HCT116 (cell line): ENCODE measurements at regions not wholly inside any gene's neighbourhood (a gene's known extent, or its start where the extent isn't known, plus 50 kb on each side); places are given as distances from the start of the nearest gene placed in this dataset.

ENCODE experiments used
- ATAC-seq: fragments of 200-7000 bp; cut with Tn5 transposase; 2 replicates; pipeline ENCODE4 v1.9.1; 2020; ENCODE audit warnings: mild to moderate bottlenecking, moderate library complexity
- BruUV-seq: library from RNA; stranded (reverse); fragments of 400-500 nt; replicated peaks from 2 replicates; lab custom pipeline; 2021; lab: Mats Ljungman, UMichigan
- CTCF ChIA-PET: fragments of 300-600 bp; sonication (Branson Sonifier 250); formaldehyde crosslinking; loops from one replicate; lab custom pipeline; 2021; ENCODE audit warnings: antibody characterized with exemption; lab: Charles Lee
- POLR2A ChIA-PET: fragments of 300-600, 350-600 bp; sonication (Branson Sonifier 250); formaldehyde crosslinking; loops from one replicate; lab custom pipeline; 2021; ENCODE audit warnings: antibody characterized with exemption; lab: Charles Lee
- RAD21 ChIA-PET, 2 experiments: fragments of 300-600 bp; sonication (Branson Sonifier 250); formaldehyde crosslinking; loops; one replicate each; lab custom pipeline; 2023; ENCODE audit warnings: low total read pairs in 2 of 2; ENCODE audit not compliant: uncharacterized antibody in 2 of 2, unreplicated experiment in 2 of 2, low non-redundant PET in 1 of 2; lab: Charles Lee
- DNase-seq: peaks from one replicate; pipeline ENCODE4 v3.0.0-alpha.2; 2010; ENCODE audit warnings: low read depth, low spot score
- H2AFZ ChIP-seq: fragments of 200-600 bp; shearing (Covaris generic), sonication (generic); 2 replicates; pipeline ENCODE4 v1.6.1; 2017; ENCODE audit warnings: low read depth, mixed run types, mixed read lengths, antibody characterized with exemption, low read length; ENCODE audit not compliant: poor library complexity, severe bottlenecking
- H3K27ac ChIP-seq: 2 replicates; pipeline ENCODE4 v1.5.1; 2012; ENCODE audit warnings: low read depth, low read length
- H3K27me3 ChIP-seq: fragments of 200-600 bp; sonication (generic); 2 replicates; pipeline ENCODE4 v1.6.1; 2016; ENCODE audit warnings: mixed run types, low read length, mixed read lengths; ENCODE audit not compliant: insufficient read depth
- H3K36me3 ChIP-seq, 2 experiments: fragments of 200-500 bp in 1 of 2; fragments of 200-600 bp in 1 of 2; sonication (Bioruptor generic) in 1 of 2; sonication (generic) in 1 of 2; 2 replicates each; pipeline versions ENCODE4 v1.5.1 to v1.6.1; 2014 to 2016; ENCODE audit warnings: low read length in 2 of 2, inconsistent platforms in 1 of 2, mixed read lengths in 1 of 2, mixed run types in 1 of 2; ENCODE audit not compliant: insufficient read depth in 2 of 2, control insufficient read depth in 1 of 2
- H3K4me1 ChIP-seq, 2 experiments: fragments of 200-600 bp in 1 of 2; sonication (generic) in 1 of 2; 2 replicates each; pipeline versions ENCODE4 v1.5.1 to v1.6.1; 2012 to 2017; ENCODE audit warnings: low read length in 2 of 2, inconsistent platforms in 1 of 2, mild to moderate bottlenecking in 1 of 2, mixed read lengths in 1 of 2, mixed run types in 1 of 2, moderate library complexity in 1 of 2; ENCODE audit not compliant: insufficient read depth in 2 of 2, control insufficient read depth in 1 of 2
- H3K4me2 ChIP-seq: fragments of 200-600 bp; sonication (generic); 2 replicates; pipeline ENCODE4 v1.6.1; 2017; ENCODE audit warnings: mixed run types, low read length, mixed read lengths
- H3K4me3 ChIP-seq, 2 experiments: fragments of 200-600 bp in 1 of 2; sonication (generic) in 1 of 2; replicated peaks in 1 of 2; 2 replicates each; pipeline ENCODE4 v1.5.1; 2011 to 2016; ENCODE audit warnings: low read length in 2 of 2, control low read depth in 1 of 2, low read depth in 1 of 2, mild to moderate bottlenecking in 1 of 2, mixed read lengths in 1 of 2, mixed run types in 1 of 2
- H3K79me2 ChIP-seq: fragments of 200-600 bp; sonication (generic); 2 replicates; pipeline ENCODE4 v1.6.1; 2017; ENCODE audit warnings: mild to moderate bottlenecking, mixed run types, low read length, moderate library complexity, mixed read lengths; ENCODE audit not compliant: insufficient read depth
- H3K9ac ChIP-seq: fragments of 200-600 bp; sonication (generic); 2 replicates; pipeline ENCODE4 v1.6.1; 2016; ENCODE audit warnings: low read length, mixed read lengths
- H3K9me2 ChIP-seq: fragments of 200-600 bp; sonication (generic), shearing (Covaris generic); 2 replicates; pipeline ENCODE4 v1.6.1; 2017; ENCODE audit warnings: mixed run types, mild to moderate bottlenecking, moderate library complexity; ENCODE audit not compliant: insufficient read depth
- H3K9me3 ChIP-seq, 2 experiments: fragments of 200-500 bp in 1 of 2; fragments of 200-600 bp in 1 of 2; sonication (Bioruptor generic) in 1 of 2; sonication (generic) in 1 of 2; 2 replicates each; pipeline ENCODE4 v1.6.1; 2014 to 2017; ENCODE audit warnings: low read length in 2 of 2, mixed read lengths in 2 of 2, inconsistent platforms in 1 of 2, low read depth in 1 of 2, mild to moderate bottlenecking in 1 of 2, mixed run types in 1 of 2, moderate library complexity in 1 of 2; ENCODE audit not compliant: control insufficient read depth in 1 of 2, insufficient read depth in 1 of 2
- H4K20me1 ChIP-seq: fragments of 200-600 bp; sonication (generic), shearing (Covaris generic); 2 replicates; pipeline ENCODE4 v1.6.1; 2017; ENCODE audit warnings: mixed run types, mild to moderate bottlenecking, moderate library complexity; ENCODE audit not compliant: insufficient read depth
- CBX3 ChIP-seq: IDR thresholded peaks from 2 replicates; pipeline ENCODE4 v1.6.1; 2012; ENCODE audit warnings: low read depth
- CEBPB ChIP-seq: IDR thresholded peaks from 2 replicates; pipeline ENCODE4 v1.6.1; 2012; ENCODE audit warnings: low read depth
- EGR1 ChIP-seq: IDR thresholded peaks from 2 replicates; pipeline ENCODE4 v1.6.1; 2012; ENCODE audit warnings: low read depth
- ELF1 ChIP-seq: IDR thresholded peaks from 2 replicates; pipeline ENCODE4 v1.6.1; 2012; ENCODE audit warnings: low read depth, borderline replicate concordance
- FOSL1 ChIP-seq: IDR thresholded peaks from 2 replicates; pipeline ENCODE4 v1.6.1; 2012; ENCODE audit warnings: low read depth
- JUND ChIP-seq: IDR thresholded peaks from 2 replicates; pipeline ENCODE4 v1.6.1; 2012
- POLR2A ChIP-seq: IDR thresholded peaks from 2 replicates; pipeline ENCODE4 v1.7.0; 2011; ENCODE audit warnings: borderline replicate concordance; ENCODE audit not compliant: insufficient read depth, insufficient read length; ENCODE audit errors: extremely low read depth
- RAD21 ChIP-seq: IDR thresholded peaks from 2 replicates; pipeline ENCODE4 v1.6.1; 2012; ENCODE audit warnings: low read depth, mild to moderate bottlenecking
- SIN3A ChIP-seq: IDR thresholded peaks from 2 replicates; pipeline ENCODE4 v1.6.1; 2012; ENCODE audit warnings: low read depth
- SP1 ChIP-seq: IDR thresholded peaks from 2 replicates; pipeline ENCODE4 v1.6.1; 2012; ENCODE audit warnings: low read depth
- SRF ChIP-seq: IDR thresholded peaks from 2 replicates; pipeline ENCODE4 v1.6.1; 2012; ENCODE audit warnings: low read depth
- TCF7L2 ChIP-seq: IDR thresholded peaks from 2 replicates; pipeline ENCODE4 v1.7.0; 2011; ENCODE audit warnings: borderline replicate concordance, inconsistent platforms; ENCODE audit not compliant: insufficient read depth, insufficient read length; ENCODE audit errors: extremely low read depth
- YY1 ChIP-seq: IDR thresholded peaks from 2 replicates; pipeline ENCODE4 v1.6.1; 2011; ENCODE audit warnings: low read length, low read depth, moderate library complexity, mild to moderate bottlenecking; ENCODE audit not compliant: insufficient replicate concordance; ENCODE audit errors: extremely low read depth
- ZFX ChIP-seq: fragments of 450-650 bp; IDR thresholded peaks from 2 replicates; pipeline ENCODE4 v1.6.1; 2017
- ZNF274 ChIP-seq: fragments of 200-500 bp; sonication (Bioruptor generic); IDR thresholded peaks from 2 replicates; pipeline ENCODE4 v1.6.1; 2014; ENCODE audit warnings: mild to moderate bottlenecking, low read depth, low read length, inconsistent platforms
- intact Hi-C: fragments of 100-400 bp; cut with micrococcal nuclease; formaldehyde crosslinking; loops from 2 replicates; pipeline ENCODE4 v1.10.0; 2022
- TF ChIP-seq, protein P1 (sequence below): IDR thresholded peaks from 2 replicates; pipeline ENCODE4 v1.6.1; 2012
- TF ChIP-seq, protein P2 (sequence below): IDR thresholded peaks from 2 replicates; pipeline ENCODE4 v1.6.1; 2012
- TF ChIP-seq, protein P3 (sequence below), 3 experiments: fragments of 200-600 bp in 1 of 3; sonication (generic) in 1 of 3; IDR thresholded peaks in 2 of 3; conservative IDR thresholded peaks in 1 of 3; 2 replicates each; pipeline ENCODE4 v1.5.1; 2012 to 2017; ENCODE audit warnings: low read depth in 2 of 3, low read length in 2 of 3, antibody characterized with exemption in 1 of 3, borderline replicate concordance in 1 of 3, control low read depth in 1 of 3, mild to moderate bottlenecking in 1 of 3, mixed read lengths in 1 of 3, mixed run types in 1 of 3, moderate library complexity in 1 of 3; ENCODE audit not compliant: insufficient read depth in 1 of 3

GRCh38 chr2:156982615-156983014 lies 274.9 kb upstream of the GALNT5 start:
- Histone ChIP-seq H3K9ac (no peak overlapping the region), H3K27me3 (no peaks in the 10 kb centered on the region), H3K9me3 (no peaks in the 10 kb centered on the region), H3K27ac (no peak overlapping the region), H3K4me1 (peaks cover 0 to 5% of the 10 kb centered on the region in 2 experiments; a peak in 2 of 4 replicates), H3K4me3 (no peak overlapping the region), H3K79me2 (no peaks in the 10 kb centered on the region)
- ChIA-PET CTCF (no interaction called here), RAD21 (no interaction called here)
- intact Hi-C loops = no loop called here
- BruUV-seq = no TSS peak
- no peak for DNase-seq
- TF ChIP-seq FOSL1 (no peak), YY1 (no peak), SIN3A (no peak), ZFX (no peak), TCF7L2 (no peak), CBX3 (no peak), SP1 (no peak), EGR1 (no peak), POLR2A (no peak), JUND (no peak), CEBPB (no peak), ZNF274 (no peak), RAD21 (no peak), SRF (no peak), ELF1 (no peak)
- TF ChIP-seq, protein P1, sequence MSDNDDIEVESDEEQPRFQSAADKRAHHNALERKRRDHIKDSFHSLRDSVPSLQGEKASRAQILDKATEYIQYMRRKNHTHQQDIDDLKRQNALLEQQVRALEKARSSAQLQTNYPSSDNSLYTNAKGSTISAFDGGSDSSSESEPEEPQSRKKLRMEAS = no peak
- TF ChIP-seq, protein P2, sequence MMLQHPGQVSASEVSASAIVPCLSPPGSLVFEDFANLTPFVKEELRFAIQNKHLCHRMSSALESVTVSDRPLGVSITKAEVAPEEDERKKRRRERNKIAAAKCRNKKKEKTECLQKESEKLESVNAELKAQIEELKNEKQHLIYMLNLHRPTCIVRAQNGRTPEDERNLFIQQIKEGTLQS = no peak
- TF ChIP-seq, protein P3, sequence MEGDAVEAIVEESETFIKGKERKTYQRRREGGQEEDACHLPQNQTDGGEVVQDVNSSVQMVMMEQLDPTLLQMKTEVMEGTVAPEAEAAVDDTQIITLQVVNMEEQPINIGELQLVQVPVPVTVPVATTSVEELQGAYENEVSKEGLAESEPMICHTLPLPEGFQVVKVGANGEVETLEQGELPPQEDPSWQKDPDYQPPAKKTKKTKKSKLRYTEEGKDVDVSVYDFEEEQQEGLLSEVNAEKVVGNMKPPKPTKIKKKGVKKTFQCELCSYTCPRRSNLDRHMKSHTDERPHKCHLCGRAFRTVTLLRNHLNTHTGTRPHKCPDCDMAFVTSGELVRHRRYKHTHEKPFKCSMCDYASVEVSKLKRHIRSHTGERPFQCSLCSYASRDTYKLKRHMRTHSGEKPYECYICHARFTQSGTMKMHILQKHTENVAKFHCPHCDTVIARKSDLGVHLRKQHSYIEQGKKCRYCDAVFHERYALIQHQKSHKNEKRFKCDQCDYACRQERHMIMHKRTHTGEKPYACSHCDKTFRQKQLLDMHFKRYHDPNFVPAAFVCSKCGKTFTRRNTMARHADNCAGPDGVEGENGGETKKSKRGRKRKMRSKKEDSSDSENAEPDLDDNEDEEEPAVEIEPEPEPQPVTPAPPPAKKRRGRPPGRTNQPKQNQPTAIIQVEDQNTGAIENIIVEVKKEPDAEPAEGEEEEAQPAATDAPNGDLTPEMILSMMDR (IDR thresholded peaks at IDR 0.05 in 2 of 3, conservative IDR thresholded peaks at IDR 0.05 in 1 of 3; ENCODE audit: borderline replicate concordance in 1 of 3, insufficient read depth in 1 of 3, low read depth in 2 of 3, low read length in 2 of 3) = no peak
- TF ChIP-seq, all 23 proteins: peak for 0
- Histone ChIP-seq H3K4me2 (no peak overlapping the region), H3K36me3 (no peaks in the 10 kb centered on the region), H2AFZ (no peak overlapping the region), H3K9me2 (no peaks in the 10 kb centered on the region), H4K20me1 (no peaks in the 10 kb centered on the region)
- ATAC-seq = no peak
- POLR2A ChIA-PET = no interaction called here
